H1 (cell line): ENCODE measurements at regions not wholly inside any gene's neighbourhood (a gene's known extent, or its start where the extent isn't known, plus 50 kb on each side); places are given as distances from the start of the nearest gene placed in this dataset.

ENCODE experiments used
- CTCF ChIA-PET: fragments of 300-600 bp; sonication (Branson Sonifier 250); formaldehyde crosslinking; loops from one replicate; lab custom pipeline; 2021; ENCODE audit not compliant: partially characterized antibody; lab: Charles Lee
- POLR2A ChIA-PET: fragments of 300-600 bp; sonication (Branson Sonifier 250); formaldehyde crosslinking; loops from one replicate; lab custom pipeline; 2021; ENCODE audit warnings: inconsistent platforms; ENCODE audit not compliant: partially characterized antibody; lab: Charles Lee
- DNase-seq, 2 experiments: peaks; one replicate each; pipeline versions ENCODE4 v3.0.0 to v3.0.0-alpha.2; 2010 to 2022; ENCODE audit warnings: low spot score in 2 of 2, low read depth in 1 of 2, mixed read lengths in 1 of 2
- FAIRE-seq: peaks from 2 replicates; lab custom pipeline; 2011; peaks lifted over from hg19 to GRCh38; lab: Jason Lieb, UNC
- H2AFZ ChIP-seq: 2 replicates; pipeline ENCODE4 v1.8.1; 2012; ENCODE audit warnings: low read length, inconsistent platforms
- H2AK5ac ChIP-seq: 2 replicates; pipeline ENCODE4 v1.6.1; 2013; ENCODE audit warnings: low read depth, low read length
- H2BK120ac ChIP-seq: replicated peaks from 2 replicates; pipeline ENCODE3; 2013; ENCODE audit warnings: low read depth, low read length, inconsistent platforms
- H2BK12ac ChIP-seq: 2 replicates; pipeline ENCODE4 v1.6.1; 2013; ENCODE audit warnings: low read depth, low read length
- H2BK15ac ChIP-seq: 2 replicates; pipeline ENCODE4 v1.6.1; 2013; ENCODE audit warnings: low read length
- H2BK20ac ChIP-seq: 2 replicates; pipeline ENCODE4 v1.6.1; 2013; ENCODE audit warnings: low read length
- H2BK5ac ChIP-seq: 2 replicates; pipeline ENCODE4 v1.6.1; 2013; ENCODE audit warnings: low read depth, low read length
- H3K14ac ChIP-seq: 2 replicates; pipeline ENCODE4 v1.6.1; 2013; ENCODE audit warnings: inconsistent platforms; ENCODE audit not compliant: insufficient read length
- H3K18ac ChIP-seq: 2 replicates; pipeline ENCODE4 v1.6.1; 2013; ENCODE audit warnings: low read length; ENCODE audit errors: extremely low read depth
- H3K23ac ChIP-seq: 2 replicates; pipeline ENCODE4 v1.6.1; 2013; ENCODE audit warnings: inconsistent platforms; ENCODE audit not compliant: insufficient read length
- H3K23me2 ChIP-seq: 2 replicates; pipeline ENCODE4 v1.6.1; 2013; ENCODE audit warnings: low read depth, low read length
- H3K27ac ChIP-seq: 2 replicates; pipeline ENCODE4 v1.6.1; 2011; ENCODE audit warnings: low read depth, low read length, inconsistent platforms
- H3K27me3 ChIP-seq, 4 experiments: replicated peaks in 1 of 4; 1 replicate in 1 of 4; 2 replicates in 3 of 4; pipeline versions ENCODE4 v1.6.1 to v1.8.1; 2011 to 2013; ENCODE audit warnings: low read length in 3 of 4, mild to moderate bottlenecking in 3 of 4, inconsistent platforms in 2 of 4, mixed read lengths in 2 of 4, moderate library complexity in 1 of 4; ENCODE audit not compliant: control insufficient read depth in 3 of 4, insufficient read depth in 3 of 4; ENCODE audit errors: extremely low read depth in 1 of 4
- H3K36me3 ChIP-seq, 4 experiments: 2 replicates each; pipeline versions ENCODE4 v1.6.1 to v1.8.1; 2011 to 2013; ENCODE audit warnings: mild to moderate bottlenecking in 4 of 4, low read length in 3 of 4, moderate library complexity in 2 of 4, control low read depth in 1 of 4, inconsistent platforms in 1 of 4; ENCODE audit not compliant: insufficient read depth in 4 of 4, control insufficient read depth in 2 of 4
- H3K4ac ChIP-seq: replicated peaks from 2 replicates; pipeline ENCODE3; 2013; ENCODE audit warnings: low read length, low read depth, mixed read lengths, inconsistent platforms; ENCODE audit not compliant: insufficient read length
- H3K4me1 ChIP-seq, 4 experiments: replicated peaks in 1 of 4; 1 replicate in 1 of 4; 2 replicates in 3 of 4; pipeline versions ENCODE4 v1.6.1 to v1.8.1; 2011 to 2013; ENCODE audit warnings: low read length in 3 of 4, inconsistent platforms in 2 of 4, mixed read lengths in 1 of 4; ENCODE audit not compliant: insufficient read depth in 4 of 4, control insufficient read depth in 3 of 4
- H3K4me2 ChIP-seq, 2 experiments: 2 replicates each; pipeline versions ENCODE4 v1.6.1 to v1.8.1; 2011 to 2013; ENCODE audit warnings: low read depth in 2 of 2, low read length in 2 of 2, control low read depth in 1 of 2, inconsistent platforms in 1 of 2, mild to moderate bottlenecking in 1 of 2; ENCODE audit not compliant: insufficient read depth in 1 of 2
- H3K4me3 ChIP-seq, 4 experiments: fragments of 200-600, 300-600 bp in 1 of 4; sonication (generic), shearing (Covaris generic), sonication (Bioruptor Twin) in 1 of 4; 2 replicates each; pipeline versions ENCODE4 v1.5.1 to v1.8.1; 2011 to 2016; ENCODE audit warnings: low read length in 4 of 4, low read depth in 3 of 4, control low read depth in 2 of 4, inconsistent platforms in 2 of 4, mild to moderate bottlenecking in 2 of 4, mixed read lengths in 1 of 4, moderate library complexity in 1 of 4; ENCODE audit not compliant: insufficient read depth in 2 of 4; ENCODE audit errors: extremely low read depth in 1 of 4
- H3K56ac ChIP-seq: replicated peaks from 2 replicates; pipeline ENCODE3; 2013; ENCODE audit warnings: low read depth, mild to moderate bottlenecking, mixed read lengths, low read length, inconsistent platforms; ENCODE audit not compliant: insufficient read length
- H3K79me1 ChIP-seq: 2 replicates; pipeline ENCODE4 v1.6.1; 2013; ENCODE audit warnings: low read depth, low read length, control low read depth
- H3K79me2 ChIP-seq, 2 experiments: 2 replicates each; pipeline versions ENCODE4 v1.6.1 to v1.8.1; 2012 to 2013; ENCODE audit warnings: low read length in 2 of 2, mild to moderate bottlenecking in 2 of 2, inconsistent platforms in 1 of 2; ENCODE audit not compliant: insufficient read depth in 2 of 2, control insufficient read depth in 1 of 2
- H3K9ac ChIP-seq, 4 experiments: replicated peaks in 1 of 4; 1 replicate in 1 of 4; 2 replicates in 3 of 4; pipeline versions ENCODE4 v1.6.1 to v1.8.1; 2011 to 2013; ENCODE audit warnings: low read depth in 3 of 4, low read length in 3 of 4, control low read depth in 2 of 4, mild to moderate bottlenecking in 2 of 4, moderate library complexity in 2 of 4, inconsistent platforms in 1 of 4; ENCODE audit errors: extremely low read depth in 1 of 4
- H3K9me3 ChIP-seq, 2 experiments: 2 replicates each; pipeline versions ENCODE4 v1.6.1 to v1.8.1; 2012 to 2013; ENCODE audit warnings: mild to moderate bottlenecking in 2 of 2, moderate library complexity in 2 of 2, control low read depth in 1 of 2, inconsistent platforms in 1 of 2, low read depth in 1 of 2, low read length in 1 of 2, mixed read lengths in 1 of 2; ENCODE audit not compliant: insufficient read depth in 2 of 2
- H4K20me1 ChIP-seq, 2 experiments: replicated peaks in 1 of 2; 2 replicates each; pipeline versions ENCODE3 to v1.8.1; 2011 to 2013; ENCODE audit warnings: inconsistent platforms in 2 of 2, low read length in 2 of 2, mild to moderate bottlenecking in 1 of 2; ENCODE audit not compliant: insufficient read depth in 2 of 2, control insufficient read depth in 1 of 2
- H4K5ac ChIP-seq: 2 replicates; pipeline ENCODE4 v1.6.1; 2013; ENCODE audit warnings: low read length, low read depth, mixed read lengths, inconsistent platforms; ENCODE audit not compliant: insufficient read length
- H4K8ac ChIP-seq: 2 replicates; pipeline ENCODE4 v1.8.0; 2013; ENCODE audit warnings: mild to moderate bottlenecking, moderate library complexity, low read length, inconsistent platforms; ENCODE audit not compliant: insufficient read depth; ENCODE audit errors: extremely low read depth
- H4K91ac ChIP-seq: replicated peaks from 2 replicates; pipeline ENCODE3; 2013; ENCODE audit warnings: low read length, mixed read lengths, inconsistent platforms; ENCODE audit not compliant: insufficient read length
- EZH2 ChIP-seq: fragments of 200-600 bp; sonication (generic); IDR thresholded peaks from 2 replicates; pipeline ENCODE4 v1.7.1; 2012; ENCODE audit warnings: low read depth, mild to moderate bottlenecking, moderate library complexity, low read length, inconsistent platforms; ENCODE audit not compliant: severe bottlenecking
- JUN ChIP-seq: IDR thresholded peaks from 2 replicates; pipeline ENCODE4 v1.6.1; 2011; ENCODE audit warnings: low read depth, mild to moderate bottlenecking, improper control_type of control experiment, low read length
- KDM5A ChIP-seq: fragments of 200-600 bp; IDR thresholded peaks from 2 replicates; pipeline ENCODE4 v1.7.1; 2012; ENCODE audit warnings: mild to moderate bottlenecking, low read length, inconsistent platforms, mixed read lengths
- MAFK ChIP-seq: IDR thresholded peaks from 2 replicates; pipeline ENCODE4 v1.6.1; 2012; ENCODE audit warnings: low read depth, mild to moderate bottlenecking, improper control_type of control experiment, low read length
- TEAD4 ChIP-seq: IDR thresholded peaks from 2 replicates; pipeline ENCODE4 v1.6.1; 2012; ENCODE audit warnings: low read depth, low read length, inconsistent platforms, mixed read lengths
- WGBS, 2 experiments: shearing (Covaris generic) in 1 of 2; methylation state at CpG; one replicate each; pipeline versions ENCODE4 v1.1.6 to v1.1.7; 2013 to 2015; ENCODE audit warnings: low lambda C conversion rate in 2 of 2, mixed read lengths in 2 of 2, inconsistent platforms in 1 of 2, low coverage in 1 of 2, missing lambda C conversion rate in 1 of 2; ENCODE audit not compliant: insufficient replicate concordance in 2 of 2, insufficient coverage in 1 of 2, insufficient read length in 1 of 2; ENCODE audit errors: extremely low coverage in 1 of 2, missing lambda C conversion rate in 1 of 2; 5-methylcytosine and 5-hydroxymethylcytosine counted together
- TF ChIP-seq, protein P1 (sequence below): IDR thresholded peaks from 2 replicates; pipeline ENCODE4 v1.6.1; 2011; ENCODE audit warnings: low read depth, mild to moderate bottlenecking, low read length; ENCODE audit not compliant: insufficient read depth
- TF ChIP-seq, protein P2 (sequence below): IDR thresholded peaks from 2 replicates; pipeline ENCODE4 v1.6.1; 2012; ENCODE audit warnings: low read length, inconsistent platforms

DNA sequence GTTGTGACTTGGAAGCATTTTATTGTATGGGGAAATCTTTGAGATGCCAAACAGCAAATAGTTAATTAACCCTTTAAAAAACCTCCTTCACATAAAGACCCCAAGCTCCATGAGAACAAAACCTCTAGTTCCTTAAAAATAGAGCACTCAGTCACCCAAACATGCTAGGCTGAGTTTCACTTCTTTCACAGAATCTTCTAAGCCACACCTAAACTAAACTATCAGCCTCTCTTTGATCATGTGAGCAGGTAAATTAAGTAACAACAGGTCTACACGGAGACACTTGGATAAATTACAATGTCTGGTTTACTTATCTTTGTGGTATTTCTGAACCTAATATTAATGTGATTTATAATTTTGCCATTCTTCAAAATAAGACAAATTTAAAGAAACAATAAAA is 205.2 kb upstream of the MARCKS start:
- no peak overlapping the region for H3K4ac ChIP-seq
- no peak overlapping the region for H2AK5ac ChIP-seq
- DNase-seq: no peak
- H3K23me2 ChIP-seq: no peaks in the 10 kb centered on the region
- WGBS, 2 experiments: 95% methylated on average over 1 of the region's 1 CpG; no CpG with 5 or more reads in 1 of the 2 experiments
- H4K20me1 ChIP-seq: no peaks in the 10 kb centered on the region
- H2BK20ac ChIP-seq: no peak overlapping the region
- H3K36me3 ChIP-seq: no peaks in the 10 kb centered on the region
- no peak overlapping the region for H2BK5ac ChIP-seq
- no peak overlapping the region for H3K56ac ChIP-seq
- no peak overlapping the region for H4K91ac ChIP-seq
- no peak overlapping the region for H3K14ac ChIP-seq
- H4K5ac ChIP-seq: no peak overlapping the region
- no peaks in the 10 kb centered on the region for H3K79me1 ChIP-seq
- no peaks in the 10 kb centered on the region for H3K27me3 ChIP-seq
- H2BK120ac ChIP-seq: no peak overlapping the region
- H3K27ac ChIP-seq: no peak overlapping the region
- FAIRE-seq: no peak
- no peaks in the 10 kb centered on the region for H3K9me3 ChIP-seq
- CTCF ChIA-PET: no interaction called here
- no peak overlapping the region for H2BK15ac ChIP-seq
- H2AFZ ChIP-seq: no peak overlapping the region
- no peak overlapping the region for H3K23ac ChIP-seq
- POLR2A ChIA-PET: no interaction called here
- no peak for TF ChIP-seq MAFK
- TF ChIP-seq, protein P1, sequence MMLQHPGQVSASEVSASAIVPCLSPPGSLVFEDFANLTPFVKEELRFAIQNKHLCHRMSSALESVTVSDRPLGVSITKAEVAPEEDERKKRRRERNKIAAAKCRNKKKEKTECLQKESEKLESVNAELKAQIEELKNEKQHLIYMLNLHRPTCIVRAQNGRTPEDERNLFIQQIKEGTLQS: no peak
- TF ChIP-seq, protein P2, sequence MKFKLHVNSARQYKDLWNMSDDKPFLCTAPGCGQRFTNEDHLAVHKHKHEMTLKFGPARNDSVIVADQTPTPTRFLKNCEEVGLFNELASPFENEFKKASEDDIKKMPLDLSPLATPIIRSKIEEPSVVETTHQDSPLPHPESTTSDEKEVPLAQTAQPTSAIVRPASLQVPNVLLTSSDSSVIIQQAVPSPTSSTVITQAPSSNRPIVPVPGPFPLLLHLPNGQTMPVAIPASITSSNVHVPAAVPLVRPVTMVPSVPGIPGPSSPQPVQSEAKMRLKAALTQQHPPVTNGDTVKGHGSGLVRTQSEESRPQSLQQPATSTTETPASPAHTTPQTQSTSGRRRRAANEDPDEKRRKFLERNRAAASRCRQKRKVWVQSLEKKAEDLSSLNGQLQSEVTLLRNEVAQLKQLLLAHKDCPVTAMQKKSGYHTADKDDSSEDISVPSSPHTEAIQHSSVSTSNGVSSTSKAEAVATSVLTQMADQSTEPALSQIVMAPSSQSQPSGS: no peak
- TF ChIP-seq EZH2: no peak
- TF ChIP-seq JUN: no peak
- no peak for TF ChIP-seq TEAD4
- TF ChIP-seq KDM5A: no peak
- no peak overlapping the region for H3K4me3 ChIP-seq
- H3K18ac ChIP-seq: no peak overlapping the region
- H3K9ac ChIP-seq: no peak overlapping the region
- H4K8ac ChIP-seq: no peak overlapping the region
- H3K4me2 ChIP-seq: no peak overlapping the region
- H3K79me2 ChIP-seq: no peaks in the 10 kb centered on the region
- peaks cover 0 to 2% (median 0%) of the 10 kb centered on the region in 4 experiments; a peak in 1 of 7 replicates for H3K4me1 ChIP-seq
- H2BK12ac ChIP-seq: no peak overlapping the region
